ENCODE measurements at regions not wholly inside any gene's neighbourhood (a gene's known extent, or its start where the extent isn't known, plus 50 kb on each side); places are given as distances from the start of the nearest gene placed in this dataset.

- TF ChIP-seq CTCF (IDR thresholded peaks at IDR 0.05) (peak in 1 of 3 donors; percentile 80), POLR2A (IDR thresholded peaks at IDR 0.05) (no peak)
Observed at GRCh38 chr20:60210779-60211617, 252.8 kb downstream of the CDH26 start.

Data from lower leg skin (tissue), 3 donors.